ENCODE measurements at regions not wholly inside any gene's neighbourhood (a gene's known extent, or its start where the extent isn't known, plus 50 kb on each side); places are given as distances from the start of the nearest gene placed in this dataset.

DNA sequence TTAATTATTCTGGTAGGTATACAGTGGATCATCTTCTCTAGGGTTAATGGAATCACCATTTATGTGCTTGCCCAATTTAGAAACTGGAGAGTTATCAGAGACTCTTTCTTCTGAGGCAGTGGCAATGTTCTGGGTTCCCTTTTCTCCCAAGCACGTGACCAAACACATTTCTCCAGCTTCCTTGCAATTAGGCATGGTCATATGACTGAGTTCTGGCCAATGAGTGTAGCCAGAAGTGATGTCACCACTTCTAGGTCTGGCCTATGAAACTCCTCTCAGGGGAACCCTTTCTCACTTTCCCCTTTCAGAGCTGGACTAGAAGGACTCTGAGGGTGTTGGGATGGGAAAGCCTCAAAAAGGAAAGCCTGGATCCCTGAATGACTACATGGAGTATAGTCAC, 172.0 kb downstream of the NSG2 start:
- H3K79me2 ChIP-seq (ENCODE audit: insufficient read depth) = no peaks in the 10 kb centered on the region
- no peak overlapping the region for H3K27ac ChIP-seq
- H3K4me2 ChIP-seq (ENCODE audit: unreplicated experiment) = no peak overlapping the region
- no peak overlapping the region for H3K9ac ChIP-seq
- DNase-seq = no peak
- H3K36me3 ChIP-seq (ENCODE audit: low read depth) = no peaks in the 10 kb centered on the region
- 0 to 4% methylated on average over 1 of the region's 1 CpG for WGBS, 2 experiments (ENCODE audit: low coverage in 1 of 2, low lambda C conversion rate in 2 of 2, missing lambda C conversion rate in 2 of 2)
- H3K27me3 ChIP-seq (replicated peaks; ENCODE audit: insufficient read depth) = no peaks in the 10 kb centered on the region
- no peaks in the 10 kb centered on the region for H4K20me1 ChIP-seq (ENCODE audit: insufficient read depth)
- in situ Hi-C loops (cut with MboI) = no loop called here
- H3K9me3 ChIP-seq (ENCODE audit: low read depth) = no peaks in the 10 kb centered on the region
- no peak overlapping the region for H2AFZ ChIP-seq
- no peaks in the 10 kb centered on the region for H3K4me1 ChIP-seq (ENCODE audit: insufficient read depth)
- TF ChIP-seq EZH2 (IDR thresholded peaks at IDR 0.05; ENCODE audit: insufficient read depth, poor library complexity, severe bottlenecking) (no peak), EZH2phosphoT487 (IDR thresholded peaks at IDR 0.05; ENCODE audit: insufficient read depth, low read depth) (no peak)
- no peak overlapping the region for H3K4me3 ChIP-seq
- H3K9me2 ChIP-seq (ENCODE audit: insufficient read depth) = no peaks in the 10 kb centered on the region
- no peaks in the 10 kb centered on the region for H3F3A ChIP-seq (ENCODE audit: insufficient read depth)

DNA sequence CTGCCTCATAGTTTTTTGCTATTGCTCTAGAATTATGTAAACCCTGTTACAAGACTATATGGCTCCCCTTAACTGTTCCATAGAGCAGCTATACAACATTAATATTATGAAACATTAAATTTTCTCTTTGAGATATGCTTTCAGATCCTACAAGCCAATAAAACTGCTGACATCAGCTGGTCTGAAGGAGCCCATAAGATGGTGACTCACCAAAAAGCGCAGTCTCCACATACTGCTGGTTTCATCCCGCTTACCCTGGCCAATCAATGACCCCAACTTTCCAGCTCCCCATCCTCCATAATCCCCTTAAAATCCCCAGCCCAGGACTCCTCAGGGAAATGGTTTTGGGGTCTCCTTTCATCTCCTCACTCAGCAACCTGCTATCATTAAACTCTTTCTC, 172.7 kb downstream of the NSG2 start:
- no peak overlapping the region for H3K4me2 ChIP-seq (ENCODE audit: unreplicated experiment)
- in situ Hi-C loops (cut with MboI) = no loop called here
- no peak overlapping the region for H3K9ac ChIP-seq
- no peaks in the 10 kb centered on the region for H3F3A ChIP-seq (ENCODE audit: insufficient read depth)
- no peak overlapping the region for H3K4me3 ChIP-seq
- H3K79me2 ChIP-seq (ENCODE audit: insufficient read depth) = no peaks in the 10 kb centered on the region
- H4K20me1 ChIP-seq (ENCODE audit: insufficient read depth) = no peaks in the 10 kb centered on the region
- H3K4me1 ChIP-seq (ENCODE audit: insufficient read depth) = no peaks in the 10 kb centered on the region
- no peak for DNase-seq
- H3K36me3 ChIP-seq (ENCODE audit: low read depth) = no peaks in the 10 kb centered on the region
- TF ChIP-seq EZH2 (IDR thresholded peaks at IDR 0.05; ENCODE audit: insufficient read depth, poor library complexity, severe bottlenecking) (no peak), EZH2phosphoT487 (IDR thresholded peaks at IDR 0.05; ENCODE audit: insufficient read depth, low read depth) (no peak)
- H3K9me3 ChIP-seq (ENCODE audit: low read depth) = no peaks in the 10 kb centered on the region
- H3K27ac ChIP-seq = no peak overlapping the region
- no peaks in the 10 kb centered on the region for H3K27me3 ChIP-seq (replicated peaks; ENCODE audit: insufficient read depth)
- H3K9me2 ChIP-seq (ENCODE audit: insufficient read depth) = no peaks in the 10 kb centered on the region
- no peak overlapping the region for H2AFZ ChIP-seq
- 40 to 43% methylated on average over 2 of the region's 2 CpGs for whole genome bisulfite sequencing, 2 experiments (ENCODE audit: low coverage in 1 of 2, low lambda C conversion rate in 2 of 2, missing lambda C conversion rate in 2 of 2)

DNA sequence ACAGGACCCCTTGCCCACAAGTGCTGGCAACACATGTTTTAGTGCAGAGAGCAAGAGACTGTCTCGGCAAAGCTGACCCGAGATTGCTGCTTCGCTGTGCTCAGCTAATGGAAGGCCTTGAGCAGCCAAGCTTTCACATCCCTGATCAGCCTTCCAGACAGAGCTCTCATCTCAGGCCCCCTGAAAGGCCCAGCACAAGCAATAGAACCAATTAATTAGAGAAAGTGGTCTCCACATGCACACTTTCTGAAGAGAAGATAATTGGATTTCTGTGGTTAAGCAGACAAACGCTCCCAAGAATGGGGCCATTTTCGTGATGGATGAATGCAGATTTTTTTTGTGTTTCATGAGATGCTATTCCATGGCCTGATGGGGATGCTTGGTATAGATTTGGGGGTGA, 174.9 kb downstream of the NSG2 start:
- no peak overlapping the region for H3K27ac ChIP-seq
- no peaks in the 10 kb centered on the region for H3K9me2 ChIP-seq (ENCODE audit: insufficient read depth)
- H4K20me1 ChIP-seq (ENCODE audit: insufficient read depth) = no peaks in the 10 kb centered on the region
- no peaks in the 10 kb centered on the region for H3K79me2 ChIP-seq (ENCODE audit: insufficient read depth)
- no peaks in the 10 kb centered on the region for H3K27me3 ChIP-seq (replicated peaks; ENCODE audit: insufficient read depth)
- 24 to 43% methylated on average over 5 of the region's 5 CpGs for WGBS, 2 experiments (ENCODE audit: low coverage in 1 of 2, low lambda C conversion rate in 2 of 2, missing lambda C conversion rate in 2 of 2)
- H3K9ac ChIP-seq = no peak overlapping the region
- H3K4me2 ChIP-seq (ENCODE audit: unreplicated experiment) = no peak overlapping the region
- in situ Hi-C loops (cut with MboI) = no loop called here
- TF ChIP-seq EZH2 (IDR thresholded peaks at IDR 0.05; ENCODE audit: insufficient read depth, poor library complexity, severe bottlenecking) (no peak), EZH2phosphoT487 (IDR thresholded peaks at IDR 0.05; ENCODE audit: insufficient read depth, low read depth) (no peak)
- no peaks in the 10 kb centered on the region for H3K9me3 ChIP-seq (ENCODE audit: low read depth)
- no peaks in the 10 kb centered on the region for H3K4me1 ChIP-seq (ENCODE audit: insufficient read depth)
- no peak overlapping the region for H3K4me3 ChIP-seq
- H2AFZ ChIP-seq = no peak overlapping the region
- H3K36me3 ChIP-seq (ENCODE audit: low read depth) = no peaks in the 10 kb centered on the region
- no peak for DNase-seq
- no peaks in the 10 kb centered on the region for H3F3A ChIP-seq (ENCODE audit: insufficient read depth)

DNA sequence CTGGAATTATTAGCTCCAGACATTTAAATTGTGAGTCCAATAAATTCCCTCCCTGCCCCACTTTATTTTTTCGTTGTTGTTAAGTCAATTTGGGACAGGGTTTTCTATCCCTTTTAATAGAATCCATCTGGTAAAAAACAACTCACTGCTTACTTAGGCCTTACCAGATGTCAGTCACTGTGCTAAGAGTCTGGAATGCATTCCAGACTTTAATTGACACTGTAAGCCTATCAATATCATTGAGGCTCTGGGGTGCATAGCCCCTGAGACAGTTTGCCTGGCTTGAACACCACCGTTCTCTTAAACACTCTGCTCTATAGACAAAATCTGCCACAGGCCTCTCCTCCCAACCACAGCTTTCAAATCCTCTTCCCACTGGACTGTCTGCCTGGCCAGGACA, 175.9 kb downstream of the NSG2 start:
- 0 to 4% methylated on average over 2 of the region's 2 CpGs for WGBS, 2 experiments (ENCODE audit: low coverage in 1 of 2, low lambda C conversion rate in 2 of 2, missing lambda C conversion rate in 2 of 2)
- Histone ChIP-seq H3K27ac (no peak overlapping the region), H4K20me1 (ENCODE audit: insufficient read depth) (no peaks in the 10 kb centered on the region), H3F3A (ENCODE audit: insufficient read depth) (no peaks in the 10 kb centered on the region), H3K79me2 (ENCODE audit: insufficient read depth) (no peaks in the 10 kb centered on the region), H3K9me3 (ENCODE audit: low read depth) (no peaks in the 10 kb centered on the region), H3K9me2 (ENCODE audit: insufficient read depth) (no peaks in the 10 kb centered on the region), H3K4me3 (no peak overlapping the region), H3K36me3 (ENCODE audit: low read depth) (no peaks in the 10 kb centered on the region), H3K4me1 (ENCODE audit: insufficient read depth) (no peaks in the 10 kb centered on the region), H3K9ac (no peak overlapping the region), H3K4me2 (ENCODE audit: unreplicated experiment) (no peak overlapping the region), H2AFZ (no peak overlapping the region), H3K27me3 (replicated peaks; ENCODE audit: insufficient read depth) (no peaks in the 10 kb centered on the region)
- no peak for DNase-seq
- TF ChIP-seq EZH2phosphoT487 (IDR thresholded peaks at IDR 0.05; ENCODE audit: insufficient read depth, low read depth) = no peak
- no peak for TF ChIP-seq EZH2 (IDR thresholded peaks at IDR 0.05; ENCODE audit: insufficient read depth, poor library complexity, severe bottlenecking)
- in situ Hi-C loops (cut with MboI) = no loop called here

DNA sequence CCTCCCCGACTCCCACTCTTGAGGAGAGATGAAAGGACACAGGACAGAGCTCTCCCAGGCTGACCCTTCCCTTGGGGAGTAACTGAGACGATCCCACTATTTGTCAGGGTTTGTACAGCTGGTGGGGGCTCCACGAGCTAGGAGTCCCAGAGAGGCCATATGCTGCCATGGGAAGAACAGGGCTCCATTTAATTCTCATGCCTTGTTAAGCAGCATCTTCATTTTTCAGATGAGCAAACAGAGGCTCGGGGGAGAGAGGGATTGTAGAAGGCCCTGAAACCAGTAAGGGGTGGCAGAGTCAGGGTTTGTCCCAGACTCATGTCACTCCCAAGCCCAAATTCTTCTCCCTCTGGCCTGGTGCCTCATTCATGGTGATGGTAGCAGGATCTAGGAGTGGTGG, 176.4 kb downstream of the NSG2 start:
- no peaks in the 10 kb centered on the region for H3K36me3 ChIP-seq (ENCODE audit: low read depth)
- WGBS, 2 experiments (ENCODE audit: low coverage in 1 of 2, low lambda C conversion rate in 2 of 2, missing lambda C conversion rate in 2 of 2) = 2 to 7% methylated on average over 4 of the region's 4 CpGs
- H3K9ac ChIP-seq = no peak overlapping the region
- in situ Hi-C loops (cut with MboI) = no loop called here
- no peaks in the 10 kb centered on the region for H4K20me1 ChIP-seq (ENCODE audit: insufficient read depth)
- H3K9me2 ChIP-seq (ENCODE audit: insufficient read depth) = no peaks in the 10 kb centered on the region
- H2AFZ ChIP-seq = no peak overlapping the region
- TF ChIP-seq EZH2phosphoT487 (IDR thresholded peaks at IDR 0.05; ENCODE audit: insufficient read depth, low read depth) (no peak), EZH2 (IDR thresholded peaks at IDR 0.05; ENCODE audit: insufficient read depth, poor library complexity, severe bottlenecking) (no peak)
- H3F3A ChIP-seq (ENCODE audit: insufficient read depth) = no peaks in the 10 kb centered on the region
- no peaks in the 10 kb centered on the region for H3K9me3 ChIP-seq (ENCODE audit: low read depth)
- H3K4me2 ChIP-seq (ENCODE audit: unreplicated experiment) = no peak overlapping the region
- no peak overlapping the region for H3K4me3 ChIP-seq
- no peak for DNase-seq
- no peaks in the 10 kb centered on the region for H3K79me2 ChIP-seq (ENCODE audit: insufficient read depth)
- H3K27me3 ChIP-seq (replicated peaks; ENCODE audit: insufficient read depth) = no peaks in the 10 kb centered on the region
- H3K4me1 ChIP-seq (ENCODE audit: insufficient read depth) = no peaks in the 10 kb centered on the region
- no peak overlapping the region for H3K27ac ChIP-seq
